ENCODE measurements at regions not wholly inside any gene's neighbourhood (a gene's known extent, or its start where the extent isn't known, plus 50 kb on each side); places are given as distances from the start of the nearest gene placed in this dataset.

DNA sequence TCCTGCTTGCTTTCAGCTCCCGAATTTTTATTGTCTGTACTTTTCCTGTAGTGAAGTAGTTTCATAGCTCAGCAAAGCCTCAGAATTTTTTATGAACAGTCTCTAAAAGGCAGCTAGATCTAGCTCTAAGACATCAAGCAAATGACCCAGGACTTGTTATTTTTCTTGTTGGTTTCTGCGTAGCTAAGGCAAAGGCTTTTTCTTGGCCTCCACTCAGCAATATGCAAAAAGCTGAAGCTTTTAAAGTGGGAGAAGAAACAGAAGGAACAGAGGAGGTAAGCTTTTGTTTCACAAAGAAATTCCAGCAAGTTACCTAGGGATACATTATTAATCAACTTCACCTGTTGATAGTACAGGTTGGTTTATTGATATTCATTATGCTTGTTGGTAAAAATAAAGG, 235.9 kb downstream of the PCDH20 start:
- Histone ChIP-seq H4K20me1 (ENCODE audit: insufficient read depth) (no peaks in the 10 kb centered on the region), H3K4me3 (IDR thresholded peaks at IDR 0.05; ENCODE audit: insufficient read depth, low read depth, low read length) (no peak overlapping the region), H3K36me3 (ENCODE audit: insufficient read depth) (no peaks in the 10 kb centered on the region), H3K4me2 (no peak overlapping the region), H3K9ac (no peak overlapping the region), H3K79me2 (ENCODE audit: insufficient read depth, low read depth) (no peaks in the 10 kb centered on the region), H3K4me1 (ENCODE audit: low read depth, poor library complexity, severe bottlenecking) (no peaks in the 10 kb centered on the region), H3K27me3 (ENCODE audit: insufficient read depth, low read depth) (no peaks in the 10 kb centered on the region), H2AFZ (ENCODE audit: low read depth) (no peak overlapping the region), H3K27ac (no peak overlapping the region)
- no peak for TF ChIP-seq CTCF (conservative IDR thresholded peaks at IDR 0.05; ENCODE audit: low read depth, low read length)

GRCh38 chr13:61170856-61171255, 244.8 kb downstream of the PCDH20 start:
- no peaks in the 10 kb centered on the region for H3K79me2 ChIP-seq (ENCODE audit: insufficient read depth, low read depth)
- H2AFZ ChIP-seq (ENCODE audit: low read depth): no peak overlapping the region
- H3K27ac ChIP-seq: no peak overlapping the region
- H3K27me3 ChIP-seq (ENCODE audit: insufficient read depth, low read depth): no peaks in the 10 kb centered on the region
- H3K9ac ChIP-seq: no peak overlapping the region
- H3K4me2 ChIP-seq: no peak overlapping the region
- no peaks in the 10 kb centered on the region for H4K20me1 ChIP-seq (ENCODE audit: insufficient read depth)
- no peaks in the 10 kb centered on the region for H3K36me3 ChIP-seq (ENCODE audit: insufficient read depth)
- TF ChIP-seq CTCF (conservative IDR thresholded peaks at IDR 0.05; ENCODE audit: low read depth, low read length): no peak
- no peaks in the 10 kb centered on the region for H3K4me1 ChIP-seq (ENCODE audit: low read depth, poor library complexity, severe bottlenecking)
- H3K4me3 ChIP-seq (IDR thresholded peaks at IDR 0.05; ENCODE audit: insufficient read depth, low read depth, low read length): no peak overlapping the region

DNA sequence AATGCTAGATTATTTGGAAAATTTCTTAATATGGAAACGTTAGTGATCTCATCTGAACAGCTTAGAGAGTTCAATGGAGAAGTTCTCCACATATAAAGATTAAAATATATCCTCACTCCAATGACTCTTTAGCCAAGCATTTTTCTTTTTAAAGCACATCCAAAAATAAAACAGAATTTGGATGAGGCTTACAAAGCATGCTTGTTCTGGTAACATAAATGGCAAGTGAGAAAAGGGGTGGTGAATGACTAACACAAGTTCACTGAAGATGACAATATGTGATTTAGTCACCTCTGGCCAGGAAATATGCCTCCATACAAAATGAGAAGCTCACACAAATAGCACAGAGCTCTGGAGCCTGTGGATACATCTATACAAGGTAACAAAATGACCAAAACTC, 253.0 kb downstream of the PCDH20 start:
- Histone ChIP-seq H3K27me3 (ENCODE audit: insufficient read depth, low read depth) (no peaks in the 10 kb centered on the region), H3K4me2 (no peak overlapping the region), H3K79me2 (ENCODE audit: insufficient read depth, low read depth) (no peaks in the 10 kb centered on the region), H3K27ac (no peak overlapping the region), H3K9ac (no peak overlapping the region), H3K4me1 (ENCODE audit: low read depth, poor library complexity, severe bottlenecking) (no peaks in the 10 kb centered on the region), H4K20me1 (ENCODE audit: insufficient read depth) (no peaks in the 10 kb centered on the region), H3K36me3 (ENCODE audit: insufficient read depth) (no peaks in the 10 kb centered on the region), H3K4me3 (IDR thresholded peaks at IDR 0.05; ENCODE audit: insufficient read depth, low read depth, low read length) (no peak overlapping the region), H2AFZ (ENCODE audit: low read depth) (no peak overlapping the region)
- no peak for TF ChIP-seq CTCF (conservative IDR thresholded peaks at IDR 0.05; ENCODE audit: low read depth, low read length)

GRCh38 chr13:61162106-61162505, 253.5 kb downstream of the PCDH20 start:
- Histone ChIP-seq H3K4me1 (ENCODE audit: low read depth, poor library complexity, severe bottlenecking) (no peaks in the 10 kb centered on the region), H3K4me2 (no peak overlapping the region), H4K20me1 (ENCODE audit: insufficient read depth) (no peaks in the 10 kb centered on the region), H3K9ac (no peak overlapping the region), H2AFZ (ENCODE audit: low read depth) (no peak overlapping the region), H3K27ac (no peak overlapping the region), H3K36me3 (ENCODE audit: insufficient read depth) (no peaks in the 10 kb centered on the region), H3K4me3 (IDR thresholded peaks at IDR 0.05; ENCODE audit: insufficient read depth, low read depth, low read length) (no peak overlapping the region), H3K27me3 (ENCODE audit: insufficient read depth, low read depth) (no peaks in the 10 kb centered on the region), H3K79me2 (ENCODE audit: insufficient read depth, low read depth) (no peaks in the 10 kb centered on the region)
- no peak for TF ChIP-seq CTCF (conservative IDR thresholded peaks at IDR 0.05; ENCODE audit: low read depth, low read length)

DNA sequence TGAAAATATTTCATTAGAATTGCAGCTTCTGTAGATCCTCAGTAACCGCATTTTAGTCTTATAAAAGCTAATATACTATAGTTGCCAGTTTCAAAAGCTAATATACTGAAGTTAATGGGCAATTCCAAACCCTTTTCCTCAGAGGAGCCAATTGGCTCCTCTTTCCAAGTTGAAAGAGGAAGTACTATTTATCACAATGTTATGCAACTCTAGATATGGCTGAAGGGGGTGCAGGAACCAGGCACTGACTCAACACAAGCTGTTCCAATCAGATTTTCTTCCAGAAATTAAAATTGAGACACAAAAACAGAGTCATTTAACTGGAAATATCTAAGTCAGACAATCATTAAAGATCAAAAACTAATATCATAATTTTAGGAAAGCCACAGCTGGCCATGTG, 258.9 kb downstream of the PCDH20 start:
- no peaks in the 10 kb centered on the region for H4K20me1 ChIP-seq (ENCODE audit: insufficient read depth)
- no peak overlapping the region for H3K4me2 ChIP-seq
- H3K27ac ChIP-seq: no peak overlapping the region
- no peak overlapping the region for H3K9ac ChIP-seq
- no peaks in the 10 kb centered on the region for H3K27me3 ChIP-seq (ENCODE audit: insufficient read depth, low read depth)
- H3K4me1 ChIP-seq (ENCODE audit: low read depth, poor library complexity, severe bottlenecking): no peaks in the 10 kb centered on the region
- no peak for TF ChIP-seq CTCF (conservative IDR thresholded peaks at IDR 0.05; ENCODE audit: low read depth, low read length)
- no peak overlapping the region for H3K4me3 ChIP-seq (IDR thresholded peaks at IDR 0.05; ENCODE audit: insufficient read depth, low read depth, low read length)
- H2AFZ ChIP-seq (ENCODE audit: low read depth): no peak overlapping the region
- H3K79me2 ChIP-seq (ENCODE audit: insufficient read depth, low read depth): no peaks in the 10 kb centered on the region
- no peaks in the 10 kb centered on the region for H3K36me3 ChIP-seq (ENCODE audit: insufficient read depth)

All from KMS-11 (cell line).